EL (cell line): ENCODE measurements at regions not wholly inside any gene's neighbourhood (a gene's known extent, or its start where the extent isn't known, plus 50 kb on each side); places are given as distances from the start of the nearest gene placed in this dataset.
"Not testable (repeated sequence)": the region's sequence is repeated elsewhere in the genome, so short reads cannot be mapped to it uniquely, and the experiment has no call there.

Experiments
- DNase-seq: peaks from one replicate; pipeline ENCODE4 v3.0.0-alpha.2; 2016

DNA sequence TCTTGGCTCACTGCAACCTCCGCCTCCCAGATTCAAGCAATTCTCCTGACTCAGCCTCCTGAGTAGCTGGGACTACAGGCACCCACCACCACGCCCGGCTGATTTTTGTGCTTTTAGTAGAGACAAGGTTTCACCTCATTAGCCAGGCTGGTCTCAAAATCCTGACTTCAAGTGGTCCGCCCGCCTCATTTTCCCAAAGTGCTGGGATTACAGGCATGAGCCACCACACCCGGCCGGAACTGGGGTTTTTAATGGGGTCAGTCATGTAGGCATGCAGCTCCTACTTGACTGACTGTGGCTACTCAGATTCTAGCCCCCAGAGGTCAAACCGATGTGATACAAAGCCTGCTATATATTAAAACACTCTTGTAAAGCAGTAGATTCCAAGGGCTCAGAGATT lies 631.7 kb downstream of the MAT2B start:
- DNase-seq, result no peak

DNA sequence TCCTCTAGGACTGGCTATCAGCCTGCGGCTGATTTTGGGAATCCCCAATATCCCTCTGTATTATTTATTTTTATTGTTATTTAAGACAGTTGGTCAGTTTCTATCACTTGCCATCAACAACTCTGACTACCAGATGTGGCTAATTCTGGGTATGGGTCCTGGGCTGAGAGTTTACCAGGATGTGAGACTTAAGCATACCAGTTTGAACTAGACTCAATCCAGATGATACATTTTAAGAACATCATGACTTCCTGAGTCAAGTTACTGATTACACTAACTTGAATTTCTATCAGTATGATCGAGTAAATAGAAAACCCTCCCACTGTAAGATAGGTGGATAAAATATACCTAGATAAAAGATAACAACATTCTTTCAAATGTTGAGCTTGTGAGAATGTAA lies 634.0 kb downstream of the MAT2B start:
- DNase-seq, result no peak

DNA sequence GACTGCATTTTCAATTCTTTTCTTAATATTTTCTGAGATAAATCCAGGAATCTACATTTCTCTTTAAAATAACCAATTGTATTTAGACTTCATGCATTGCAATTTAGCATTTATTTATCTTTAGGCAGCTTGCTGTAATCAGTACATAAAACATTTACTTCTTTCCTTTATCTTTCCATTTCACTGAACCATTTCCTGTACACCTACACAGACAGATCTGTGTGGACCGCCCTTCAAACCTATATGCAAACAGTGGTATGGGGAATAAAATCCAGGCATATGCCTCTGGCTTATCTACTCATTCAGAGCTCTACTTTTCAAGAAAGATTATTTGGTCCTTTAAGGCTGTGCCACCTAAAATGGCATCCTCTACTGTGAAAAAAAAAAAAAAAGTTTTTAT lies 640.0 kb downstream of the MAT2B start:
- no peak for DNase-seq

DNA sequence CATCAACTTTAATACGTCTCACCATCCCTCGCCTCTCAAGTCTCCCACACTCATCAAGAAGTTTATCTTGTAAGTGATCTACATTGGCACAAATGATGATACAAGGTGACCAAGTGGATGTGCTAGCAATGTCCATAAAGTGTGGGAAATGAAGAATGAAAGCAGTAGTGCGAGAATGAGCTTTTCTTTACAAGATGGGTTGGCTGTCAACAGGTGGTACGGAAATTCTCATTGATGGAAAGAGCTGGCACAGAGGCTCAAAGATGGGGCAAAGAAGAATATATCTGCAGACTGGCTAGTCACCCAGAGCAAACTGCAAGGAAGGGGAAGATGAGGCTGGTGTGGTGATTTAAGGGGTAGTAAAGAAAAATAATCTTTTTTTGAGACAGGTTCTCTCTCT lies 640.8 kb downstream of the MAT2B start:
- no peak for DNase-seq

DNA sequence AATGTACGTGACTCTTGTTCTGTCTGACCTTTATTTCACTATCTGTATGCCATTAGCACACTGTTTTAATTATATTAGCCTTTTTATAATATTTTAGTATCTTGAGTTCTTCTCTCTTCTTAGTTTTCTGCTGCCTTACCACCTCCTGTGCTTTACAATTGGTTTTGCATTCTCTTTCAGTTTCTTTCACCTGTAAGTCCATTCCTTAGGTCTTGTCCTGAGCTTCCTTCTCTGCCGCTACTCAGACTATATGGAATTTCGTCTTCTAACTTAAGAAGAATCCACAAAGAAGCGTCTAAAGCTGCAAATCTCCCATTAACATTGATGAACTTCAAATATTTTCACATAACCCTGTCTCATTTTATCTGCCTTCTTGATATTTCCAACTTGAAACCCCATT lies 642.9 kb downstream of the MAT2B start:
- no peak for DNase-seq

DNA sequence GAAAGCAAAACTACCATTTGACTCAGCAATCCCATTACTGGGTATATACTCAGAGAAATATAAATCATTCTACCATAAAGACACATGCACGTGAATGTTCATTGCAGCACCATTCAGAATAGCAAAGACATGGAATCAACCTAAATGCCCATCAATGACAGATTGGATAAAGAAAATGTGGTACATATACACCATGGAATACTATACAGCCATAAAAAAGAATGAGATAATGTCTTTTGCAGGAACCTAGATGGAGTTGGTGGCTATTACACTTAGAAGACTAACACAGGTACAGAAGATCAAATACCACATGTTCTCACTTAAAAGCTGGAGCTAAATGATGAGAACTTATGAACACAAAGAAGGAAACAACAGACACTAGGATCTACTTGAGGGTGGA lies 647.1 kb downstream of the MAT2B start:
- not testable (repeated sequence) for DNase-seq

DNA sequence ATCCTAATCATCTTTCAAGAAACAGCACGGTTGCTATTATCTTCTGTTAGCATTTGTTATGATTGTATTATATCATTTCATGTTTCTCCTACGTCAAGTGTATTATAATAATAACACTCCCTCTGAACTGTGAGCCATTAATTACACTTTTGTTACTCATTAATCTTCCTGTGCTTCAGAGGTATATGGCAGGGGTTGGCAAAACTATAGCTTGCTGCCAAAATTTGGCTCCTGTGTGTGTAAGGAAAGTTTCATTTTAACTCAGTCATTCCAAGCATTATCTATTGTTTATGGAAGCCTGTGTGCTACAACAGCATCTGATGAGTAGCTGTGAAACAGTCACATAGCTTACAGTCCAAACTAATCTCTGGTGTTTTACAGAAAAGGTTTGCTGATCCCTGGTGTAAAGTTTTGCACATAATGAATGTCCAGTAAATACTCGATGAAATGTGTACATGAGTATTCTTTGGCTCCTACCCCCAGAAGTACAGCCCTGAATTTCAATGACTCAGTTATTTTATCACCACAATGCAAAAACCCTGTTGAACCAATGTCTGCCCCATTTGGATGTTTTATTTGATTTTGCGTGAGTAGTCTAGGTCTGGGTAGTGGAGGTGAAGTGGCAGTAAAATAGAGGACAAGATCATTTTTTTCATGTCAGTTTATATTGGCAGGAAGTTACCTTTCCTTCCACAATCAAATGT lies 648.2 kb downstream of the MAT2B start:
- no peak for DNase-seq

DNA sequence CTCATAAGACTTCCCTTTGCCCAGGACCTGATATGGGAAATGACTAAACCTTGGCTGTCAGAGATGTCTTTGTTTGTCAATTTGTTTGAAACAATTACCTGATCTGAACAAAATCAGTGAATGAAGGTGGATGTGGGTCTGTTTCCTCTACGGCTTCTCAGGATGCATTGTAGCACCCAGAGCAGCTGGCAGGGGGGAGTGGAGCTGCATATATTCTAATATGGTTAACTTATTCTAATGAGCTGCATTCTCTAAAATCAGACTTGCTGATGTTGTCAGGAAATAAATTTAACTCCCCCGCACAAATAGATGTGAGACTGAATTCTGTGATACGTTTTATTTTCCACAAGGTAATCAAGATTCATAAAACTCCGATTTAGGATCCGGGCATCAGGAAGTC lies 665.4 kb downstream of the MAT2B start:
- no peak for DNase-seq

DNA sequence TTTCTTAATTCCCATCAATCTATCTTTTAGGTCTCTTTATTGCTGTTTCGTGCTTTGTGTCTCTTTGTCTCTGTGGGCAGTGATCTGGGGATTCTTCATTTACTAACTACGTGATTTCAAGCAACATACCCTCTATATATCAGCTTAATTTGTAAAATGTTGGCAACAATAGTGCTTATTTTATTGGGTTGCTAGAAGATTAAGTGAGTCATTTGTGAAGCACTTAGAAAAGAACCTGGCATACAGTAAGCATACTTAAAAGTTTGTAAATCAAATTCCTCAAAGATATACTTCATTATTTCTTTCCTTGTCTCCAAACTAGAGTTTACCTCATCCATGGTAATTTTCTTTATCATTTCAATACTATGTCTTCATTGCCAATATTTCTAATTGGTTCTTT lies 669.7 kb downstream of the MAT2B start:
- no peak for DNase-seq

DNA sequence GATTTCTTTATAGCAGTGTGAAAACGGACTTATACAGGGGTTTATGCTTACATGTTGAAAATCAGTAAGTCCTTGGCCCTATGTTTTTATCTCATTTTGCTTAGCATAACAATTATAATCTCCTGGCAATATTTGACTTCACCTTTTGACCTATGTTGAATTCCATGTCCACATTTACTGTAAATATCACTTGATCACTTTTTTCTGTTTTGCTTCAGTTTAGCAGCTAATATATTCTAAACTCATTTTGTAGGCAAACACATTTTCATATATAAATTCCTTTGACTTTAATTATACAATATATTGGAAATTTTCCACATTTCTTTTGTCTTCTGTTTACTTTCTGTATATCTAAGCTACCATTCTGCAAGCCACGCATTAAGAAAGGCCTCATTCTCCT lies 674.0 kb downstream of the MAT2B start:
- DNase-seq, result no peak

DNA sequence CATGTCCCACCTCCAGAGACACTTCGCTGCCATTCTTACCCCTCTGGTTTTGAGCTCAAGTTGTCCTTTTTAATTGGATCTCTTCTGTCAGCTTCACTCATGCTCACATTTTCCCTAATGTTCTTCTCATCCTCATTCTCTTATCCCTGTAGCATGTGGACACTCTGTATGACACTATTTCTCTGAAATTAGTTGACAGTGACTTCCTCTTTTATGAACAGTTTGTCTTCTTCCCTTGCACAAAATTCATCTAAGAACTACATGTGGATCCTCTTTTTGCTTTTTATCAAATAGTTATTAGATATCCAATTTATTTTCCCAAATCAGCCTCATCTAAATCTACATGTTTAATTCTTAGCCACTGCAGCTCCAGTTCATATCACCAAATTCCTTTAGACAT lies 676.2 kb downstream of the MAT2B start:
- DNase-seq, result no peak

DNA sequence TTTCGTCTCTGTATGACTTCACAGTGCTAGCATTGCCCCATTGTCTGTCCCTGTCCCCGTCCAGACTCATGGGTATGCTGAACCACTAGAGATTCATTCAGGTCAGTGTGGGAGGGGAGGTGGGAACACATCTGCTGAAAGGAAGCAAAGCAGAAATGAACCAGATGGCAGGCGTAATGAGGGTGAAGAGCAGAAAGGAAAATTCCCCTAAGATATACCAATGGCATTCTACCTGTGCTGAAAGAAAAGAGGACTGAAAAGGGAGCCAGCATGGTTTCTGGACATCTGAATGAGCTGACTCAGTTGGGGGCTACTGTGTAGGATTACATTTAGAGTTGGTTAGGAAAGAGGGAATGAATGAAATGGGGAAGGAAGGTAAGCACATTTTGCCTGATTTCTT lies 678.7 kb downstream of the MAT2B start:
- DNase-seq, result no peak

DNA sequence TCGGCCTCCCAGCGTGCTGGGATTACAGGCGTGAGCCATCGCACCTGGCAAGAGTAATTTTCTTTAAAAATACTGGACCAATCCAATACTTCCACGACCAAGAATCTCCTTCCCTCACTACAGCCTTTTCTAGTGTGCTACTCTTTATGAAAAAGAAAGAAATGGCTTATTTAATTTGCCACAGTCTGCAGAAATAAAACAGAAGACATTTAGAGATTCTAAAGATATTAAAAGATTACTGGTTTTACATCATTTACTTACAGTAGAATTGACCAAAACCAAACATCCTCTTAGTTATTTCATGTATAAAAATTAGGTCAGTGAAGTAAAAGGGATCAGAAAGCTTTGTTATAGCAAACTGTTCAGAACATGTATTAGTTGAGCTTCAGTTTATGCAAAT lies 679.6 kb downstream of the MAT2B start:
- no peak for DNase-seq

DNA sequence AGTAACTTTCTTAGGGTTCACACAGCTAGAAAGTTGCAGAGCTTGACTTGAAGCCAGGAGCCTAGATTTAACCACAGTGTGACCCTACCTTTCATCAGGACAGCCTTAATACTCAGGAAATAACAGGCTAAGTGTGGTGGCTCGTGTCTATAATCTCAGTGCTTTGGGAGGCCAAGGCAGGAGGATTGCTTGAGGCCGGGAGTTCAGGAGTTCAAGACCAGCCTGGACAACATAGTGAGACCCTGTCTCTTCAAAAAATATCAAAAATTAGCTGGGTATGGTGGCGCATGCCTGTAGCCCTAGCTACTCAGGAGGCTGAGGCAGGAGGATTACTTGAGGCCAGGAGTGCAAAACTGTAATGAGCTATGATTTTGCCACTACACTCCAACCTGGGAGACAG lies 681.1 kb downstream of the MAT2B start:
- no peak for DNase-seq

DNA sequence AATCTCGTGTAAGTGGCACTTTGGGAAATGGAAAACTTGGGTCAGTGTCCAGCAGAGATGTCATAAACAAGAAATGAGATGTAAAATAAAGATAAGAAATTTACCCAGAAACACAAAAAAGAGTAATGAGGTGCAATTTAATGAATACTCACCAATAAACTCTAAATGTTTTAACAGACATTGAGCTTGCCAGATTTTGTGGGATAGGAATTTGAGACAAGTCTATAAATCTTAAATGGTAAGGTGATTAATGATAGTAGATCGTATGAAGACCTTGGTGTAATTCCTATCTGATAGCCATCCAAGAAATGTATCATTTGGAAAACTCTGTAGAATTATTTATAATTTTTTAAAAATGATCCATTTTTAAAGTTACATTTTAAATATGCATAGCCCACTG lies 682.4 kb downstream of the MAT2B start:
- DNase-seq, result no peak

DNA sequence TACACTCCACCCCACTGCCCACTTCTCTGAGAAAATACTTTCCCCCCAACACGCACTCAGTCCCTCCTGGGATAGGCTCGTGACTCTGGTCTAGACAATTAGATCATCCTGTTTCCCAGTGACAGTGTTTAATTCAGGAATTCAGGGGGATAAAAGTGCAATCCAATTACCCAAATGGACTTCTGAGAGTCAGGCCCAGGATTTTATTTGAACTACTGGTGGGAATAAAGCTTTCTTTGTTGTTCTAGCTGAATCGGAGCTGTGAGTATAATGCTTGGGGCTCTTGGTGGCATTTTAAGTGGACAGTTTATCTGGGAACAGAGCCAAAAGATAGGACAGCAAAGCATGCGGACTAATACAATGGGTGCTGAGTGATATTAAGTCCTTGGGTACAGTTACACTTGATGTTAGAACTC lies 683.3 kb downstream of the MAT2B start:
- DNase-seq, result no peak

DNA sequence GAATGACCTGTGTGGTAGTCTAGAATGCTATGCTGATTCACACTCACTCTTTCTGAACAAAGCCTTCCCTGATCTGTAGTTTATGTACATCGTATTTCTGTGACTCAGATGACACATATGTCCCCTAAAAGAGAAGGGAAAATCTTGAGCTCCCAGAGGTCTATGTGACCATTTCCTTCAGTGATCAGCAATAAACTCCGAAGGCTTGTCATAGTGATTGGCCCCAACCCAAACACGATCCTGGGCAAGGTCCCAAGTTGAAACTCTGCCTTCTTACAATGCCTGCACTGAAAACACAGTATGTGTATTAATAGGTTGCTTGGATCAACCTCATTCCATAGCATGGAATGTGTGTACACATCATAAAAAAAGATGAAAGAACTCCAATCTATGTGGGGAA lies 685.8 kb downstream of the MAT2B start:
- DNase-seq, result no peak

DNA sequence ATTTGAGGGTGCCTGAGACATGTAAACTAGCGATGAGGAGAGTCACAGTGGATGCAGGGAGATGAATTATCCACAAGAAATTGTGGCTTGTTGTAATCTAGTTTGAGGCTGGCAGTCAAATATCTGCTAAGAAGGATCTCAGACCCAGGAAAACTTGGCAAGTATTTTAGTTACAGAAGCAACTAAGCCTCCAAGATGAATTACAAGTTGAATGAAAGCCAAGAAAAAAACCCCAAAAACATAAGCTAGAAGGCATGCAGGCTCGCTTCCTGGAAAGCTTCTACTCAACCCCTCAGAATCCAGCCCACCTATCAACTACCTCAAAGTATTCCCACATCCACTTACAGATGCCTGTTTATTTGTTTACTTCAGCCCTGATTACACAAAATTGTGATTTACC lies 696.9 kb downstream of the MAT2B start:
- no peak for DNase-seq

DNA sequence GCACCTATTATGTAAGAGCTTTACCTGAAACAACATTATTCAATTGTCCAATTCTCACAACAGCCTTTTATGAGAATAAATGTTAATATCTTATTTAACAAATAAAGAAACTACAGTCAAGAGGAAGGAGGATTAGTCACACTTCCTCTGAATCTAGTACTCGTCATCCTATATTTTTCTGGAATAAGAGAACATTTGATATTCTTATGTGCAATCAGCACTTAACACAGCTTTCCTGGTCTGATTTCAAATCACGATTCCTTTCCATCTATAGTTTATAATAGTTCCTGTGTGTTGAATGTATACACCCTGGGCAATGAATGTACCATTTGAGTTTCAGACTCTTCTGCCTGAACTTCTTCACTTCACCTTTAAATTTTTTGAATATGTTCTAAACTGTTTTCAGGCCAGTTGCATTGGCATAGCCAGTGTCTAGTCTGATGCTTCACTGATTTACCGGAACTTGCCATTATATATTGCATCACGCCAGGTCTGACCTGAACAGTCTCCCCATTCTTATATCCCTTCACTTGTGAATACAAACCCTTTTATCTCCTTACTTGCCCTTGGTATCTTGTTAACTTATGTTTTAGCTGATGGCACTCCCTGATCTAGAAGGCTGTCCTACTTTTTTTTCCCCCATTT lies 698.3 kb downstream of the MAT2B start:
- no peak for DNase-seq

DNA sequence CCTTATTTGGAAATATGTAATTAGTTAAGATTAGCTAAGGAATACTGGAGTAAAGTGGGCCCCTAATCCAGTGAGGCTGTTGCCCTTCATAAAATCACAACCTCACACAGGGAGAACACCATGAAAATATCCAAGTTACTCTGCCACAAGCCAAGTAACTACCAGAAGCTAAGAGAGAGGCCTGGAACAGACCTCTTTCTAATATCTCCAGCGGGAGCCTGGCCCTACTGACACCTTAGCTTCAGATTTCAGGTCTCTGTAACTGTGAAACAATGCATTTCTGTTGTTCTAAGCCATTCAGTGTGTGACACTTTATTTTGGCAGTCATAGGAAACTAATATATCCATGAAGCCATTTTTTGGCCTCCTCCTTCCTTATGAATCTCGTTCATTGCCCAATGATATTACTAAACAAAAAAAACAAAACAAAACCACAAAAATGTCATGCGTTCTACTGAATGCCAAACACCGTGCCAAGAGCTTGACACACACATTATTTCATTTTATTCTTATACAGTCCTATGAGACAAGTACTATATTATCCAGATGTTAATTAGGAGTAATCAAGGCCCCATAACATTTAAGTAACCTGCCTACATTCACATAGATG lies 699.0 kb downstream of the MAT2B start:
- no peak for DNase-seq

DNA sequence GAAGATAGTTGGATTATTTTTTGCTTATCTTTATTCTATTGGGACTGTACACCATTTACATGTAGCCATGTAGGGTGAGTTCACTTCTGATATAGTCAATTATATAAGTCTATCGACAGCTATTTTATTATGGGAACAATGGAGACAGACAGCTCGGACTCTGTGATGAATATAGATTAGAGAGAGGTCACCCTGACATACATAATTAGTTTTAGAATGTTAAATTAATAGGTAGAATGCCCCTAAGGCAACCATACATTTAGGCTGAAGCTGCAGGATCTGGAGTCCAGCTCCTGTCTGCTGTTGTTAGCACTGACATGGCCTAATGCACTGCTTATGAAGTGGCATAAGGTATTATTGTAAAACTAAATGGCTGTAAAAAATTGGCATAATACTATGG lies 700.8 kb downstream of the MAT2B start:
- no peak for DNase-seq

DNA sequence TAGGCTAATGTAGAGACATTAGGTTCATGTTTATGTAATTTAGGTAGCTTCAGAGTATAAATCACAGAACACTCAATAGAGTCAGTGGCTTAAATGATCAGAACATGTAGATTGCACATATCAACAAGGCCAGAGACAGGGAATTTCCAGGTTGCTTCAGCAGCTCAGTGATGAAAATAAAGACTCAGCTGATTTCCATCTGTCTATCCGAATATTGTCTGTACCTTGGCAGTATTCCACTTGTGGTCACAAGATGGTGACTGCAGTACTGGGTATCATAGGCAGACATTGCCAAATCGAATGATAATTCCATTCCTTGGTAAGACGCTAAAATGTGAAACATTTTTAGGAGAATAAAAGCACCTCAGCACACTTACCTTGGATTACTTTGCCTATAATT lies 702.2 kb downstream of the MAT2B start:
- DNase-seq, result no peak

DNA sequence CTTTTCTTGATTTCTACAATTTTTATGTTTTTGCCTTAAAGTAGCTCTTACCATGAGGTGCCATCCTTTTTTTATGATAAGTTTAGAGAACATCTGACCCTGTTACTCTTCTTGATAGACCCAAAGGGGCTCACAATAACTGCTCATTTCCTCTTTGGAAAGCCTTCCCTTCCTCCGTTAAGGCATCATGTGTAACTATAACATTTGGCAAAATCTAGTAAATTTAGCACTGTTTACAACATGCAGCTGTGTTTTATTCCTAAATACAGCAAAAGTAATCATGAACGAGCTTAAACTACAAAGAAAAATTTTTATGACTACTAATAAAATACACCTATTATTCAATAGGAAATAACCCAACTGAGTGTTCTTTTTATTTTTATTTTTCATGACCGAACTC lies 705.1 kb downstream of the MAT2B start:
- DNase-seq, result no peak

DNA sequence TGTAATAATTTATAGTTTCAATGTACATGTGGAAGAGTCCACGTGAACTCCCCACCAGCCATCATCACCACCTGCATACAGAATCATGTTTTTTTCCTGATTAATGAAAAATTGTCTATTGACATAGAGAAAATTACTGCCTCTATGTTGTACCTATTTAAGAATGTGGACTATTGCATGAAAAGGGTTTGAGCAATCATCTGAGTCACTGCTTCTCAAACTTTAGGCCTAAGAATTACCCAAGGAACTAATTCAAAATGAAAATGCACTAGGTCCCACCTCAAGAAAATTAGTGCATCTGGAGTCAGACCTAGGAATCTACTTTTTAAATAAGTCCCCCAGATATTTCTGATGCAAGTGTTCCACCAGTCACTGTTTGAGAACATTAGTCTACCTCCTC lies 709.3 kb downstream of the MAT2B start:
- no peak for DNase-seq

DNA sequence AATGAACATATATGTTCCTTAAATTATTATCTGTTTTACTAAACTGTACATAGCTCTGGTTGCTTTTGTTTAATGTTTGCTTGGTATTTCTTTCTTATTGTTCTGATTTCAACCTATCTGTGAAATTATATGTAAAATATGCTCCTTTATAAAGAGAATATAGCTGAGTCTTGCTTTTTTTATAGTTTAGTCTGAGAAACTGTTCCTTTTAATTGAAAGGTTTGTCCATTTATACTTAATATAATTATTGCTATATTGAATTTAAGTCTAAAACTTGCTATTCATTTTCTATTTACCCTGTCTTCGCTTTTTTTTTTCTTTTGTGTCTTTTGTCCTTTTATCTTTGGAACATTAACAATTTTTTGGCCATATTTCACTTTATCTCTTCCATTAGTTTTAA lies 712.0 kb downstream of the MAT2B start:
- no peak for DNase-seq
